Subcutaneous abdominal adipose tissue (tissue), 5 donors: ENCODE measurements at regions not wholly inside any gene's neighbourhood (a gene's known extent, or its start where the extent isn't known, plus 50 kb on each side); places are given as distances from the start of the nearest gene placed in this dataset.
"Not testable (repeated sequence)": the region's sequence is repeated elsewhere in the genome, so short reads cannot be mapped to it uniquely, and the experiment has no call there.

Experiments
- H3K27ac ChIP-seq: one replicate; pipeline ENCODE4 v1.7.0; 2013; ENCODE audit warnings: low read depth, mild to moderate bottlenecking, inconsistent platforms, low read length, moderate library complexity
- H3K27me3 ChIP-seq, 5 donors: one replicate each; pipeline ENCODE4 v1.7.0; 2013; ENCODE audit warnings: low read length in 5 of 5, inconsistent platforms in 1 of 5; ENCODE audit not compliant: control insufficient read depth in 5 of 5, insufficient read depth in 4 of 5
- H3K36me3 ChIP-seq, 5 donors: one replicate each; pipeline ENCODE4 v1.7.0; 2013; ENCODE audit warnings: low read length in 5 of 5; ENCODE audit not compliant: control insufficient read depth in 5 of 5, insufficient read depth in 5 of 5
- H3K4me1 ChIP-seq, 5 donors: one replicate each; pipeline ENCODE4 v1.7.0; 2013; ENCODE audit warnings: low read length in 5 of 5, mild to moderate bottlenecking in 3 of 5, moderate library complexity in 1 of 5; ENCODE audit not compliant: control insufficient read depth in 5 of 5, insufficient read depth in 5 of 5
- H3K4me3 ChIP-seq, 5 donors: one replicate each; pipeline ENCODE4 v1.7.0; 2013; ENCODE audit warnings: low read length in 5 of 5, low read depth in 1 of 5
- H3K9ac ChIP-seq, 5 donors: one replicate each; pipeline ENCODE4 v1.7.0; 2013; ENCODE audit warnings: low read length in 5 of 5, mild to moderate bottlenecking in 4 of 5, moderate library complexity in 3 of 5
- H3K9me3 ChIP-seq, 5 donors: one replicate each; pipeline ENCODE4 v1.7.0; 2013; ENCODE audit warnings: low read length in 5 of 5; ENCODE audit not compliant: control insufficient read depth in 5 of 5
- donor health status: healthy.
- donor health status: healthy.
- donor health status: healthy.
- donor health status: healthy.
- donor health status: healthy.

- no peak overlapping the region for H3K27ac ChIP-seq
- no peak overlapping the region for H3K4me3 ChIP-seq
- no peaks in the 10 kb centered on the region for H3K27me3 ChIP-seq
- no peaks in the 10 kb centered on the region for H3K36me3 ChIP-seq
- no peaks in the 10 kb centered on the region for H3K4me1 ChIP-seq
- no peak overlapping the region for H3K9ac ChIP-seq
- no peaks in the 10 kb centered on the region for H3K9me3 ChIP-seq
These were observed 62.0 kb downstream of the SKIDA1 start for GRCh38 chr10:21463436-21463835.

GRCh38 chr10:21458126-21458871 lies 67.2 kb downstream of the SKIDA1 start:
- H3K9me3 ChIP-seq = peaks cover 0 to 7% (median 6%) of the 10 kb centered on the region in 5 donors
- H3K27ac ChIP-seq = no peak overlapping the region
- H3K4me1 ChIP-seq = peaks cover 0 to 2% (median 0%) of the 10 kb centered on the region in 5 donors
- H3K9ac ChIP-seq = no peak overlapping the region
- H3K27me3 ChIP-seq = no peaks in the 10 kb centered on the region
- no peaks in the 10 kb centered on the region for H3K36me3 ChIP-seq
- no peak overlapping the region for H3K4me3 ChIP-seq

GRCh38 chr10:21456160-21456559 lies 69.3 kb downstream of the SKIDA1 start:
- Histone ChIP-seq H3K4me1 (peaks cover 0 to 2% (median 0%) of the 10 kb centered on the region in 5 donors), H3K9ac (no peak overlapping the region), H3K27ac (no peak overlapping the region), H3K36me3 (no peaks in the 10 kb centered on the region), H3K27me3 (no peaks in the 10 kb centered on the region), H3K4me3 (no peak overlapping the region), H3K9me3 (peaks cover 0 to 7% (median 6%) of the 10 kb centered on the region in 5 donors)

GRCh38 chr10:21452203-21452602 lies 73.3 kb downstream of the SKIDA1 start:
- no peaks in the 10 kb centered on the region for H3K27me3 ChIP-seq
- H3K36me3 ChIP-seq = no peaks in the 10 kb centered on the region

GRCh38 chr10:21449288-21449966 lies 76.1 kb downstream of the SKIDA1 start:
- no peaks in the 10 kb centered on the region for H3K27me3 ChIP-seq
- peaks cover 0 to 3% (median 0%) of the 10 kb centered on the region in 5 donors for H3K9me3 ChIP-seq
- no peak overlapping the region for H3K27ac ChIP-seq
- no peak overlapping the region for H3K4me3 ChIP-seq
- H3K9ac ChIP-seq = no peak overlapping the region
- H3K4me1 ChIP-seq = peaks cover 0 to 5% (median 0%) of the 10 kb centered on the region in 5 donors
- no peaks in the 10 kb centered on the region for H3K36me3 ChIP-seq

More at GRCh38 chr10:21452203-21452602, 73.3 kb downstream of the SKIDA1 start:
- H3K4me3 ChIP-seq = no peak overlapping the region
- no peak overlapping the region for H3K9ac ChIP-seq
- peaks cover 0 to 11% (median 6%) of the 10 kb centered on the region in 5 donors for H3K9me3 ChIP-seq
- H3K4me1 ChIP-seq = no peaks in the 10 kb centered on the region
- no peak overlapping the region for H3K27ac ChIP-seq

GRCh38 chr10:21445163-21445562 lies 80.3 kb downstream of the SKIDA1 start:
- Histone ChIP-seq H3K9me3 (peaks cover 0 to 3% (median 0%) of the 10 kb centered on the region in 5 donors), H3K4me1 (peaks cover 0 to 5% (median 0%) of the 10 kb centered on the region in 5 donors), H3K27ac (no peak overlapping the region), H3K36me3 (no peaks in the 10 kb centered on the region), H3K27me3 (no peaks in the 10 kb centered on the region), H3K9ac (no peak overlapping the region), H3K4me3 (no peak overlapping the region)

GRCh38 chr10:21441625-21442024 lies 83.9 kb downstream of the SKIDA1 start:
- H3K4me3 ChIP-seq = no peak overlapping the region
- peaks cover 0 to 5% (median 0%) of the 10 kb centered on the region in 5 donors for H3K4me1 ChIP-seq
- H3K27ac ChIP-seq = no peak overlapping the region
- H3K9me3 ChIP-seq = no peaks in the 10 kb centered on the region
- H3K36me3 ChIP-seq = no peaks in the 10 kb centered on the region
- no peak overlapping the region for H3K9ac ChIP-seq
- H3K27me3 ChIP-seq = no peaks in the 10 kb centered on the region

- H3K9ac ChIP-seq, H3K9me3 ChIP-seq, H3K27ac ChIP-seq, H3K36me3 ChIP-seq, H3K4me1 ChIP-seq, H3K4me3 ChIP-seq, H3K27me3 ChIP-seq: not testable (repeated sequence)
These were observed 86.6 kb downstream of the SKIDA1 start for GRCh38 chr10:21438914-21439313.

GRCh38 chr10:21437770-21438382 lies 87.6 kb downstream of the SKIDA1 start:
- no peaks in the 10 kb centered on the region for H3K9me3 ChIP-seq
- no peak overlapping the region for H3K9ac ChIP-seq
- no peak overlapping the region for H3K27ac ChIP-seq
- no peaks in the 10 kb centered on the region for H3K27me3 ChIP-seq
- no peaks in the 10 kb centered on the region for H3K4me1 ChIP-seq
- no peaks in the 10 kb centered on the region for H3K36me3 ChIP-seq
- no peak overlapping the region for H3K4me3 ChIP-seq

GRCh38 chr10:21432266-21432665 lies 93.2 kb downstream of the SKIDA1 start:
- Histone ChIP-seq H3K9me3 (peaks cover 0 to 8% (median 6%) of the 10 kb centered on the region in 5 donors), H3K9ac (no peak overlapping the region), H3K27me3 (no peaks in the 10 kb centered on the region), H3K4me1 (no peaks in the 10 kb centered on the region), H3K36me3 (no peaks in the 10 kb centered on the region), H3K27ac (no peak overlapping the region), H3K4me3 (no peak overlapping the region)
